Activated CD4-positive, alpha-beta T cell treated with anti-CD3 and anti-CD28 coated beads for 36 hours (primary cell): ENCODE measurements at regions not wholly inside any gene's neighbourhood (a gene's known extent, or its start where the extent isn't known, plus 50 kb on each side); places are given as distances from the start of the nearest gene placed in this dataset.

ENCODE experiments used
- ATAC-seq: fragments of 200-7000 bp; cut with Tn5 transposase; one replicate; pipeline ENCODE4 v1.10.0; 2021; ENCODE audit warnings: mild to moderate bottlenecking, moderate library complexity
- CTCF ChIA-PET: fragments of 350-600 bp; sonication (Branson Sonifier 250); formaldehyde crosslinking; loops from one replicate; lab custom pipeline; 2021; ENCODE audit warnings: antibody characterized with exemption; lab: Charles Lee
- POLR2A ChIA-PET: fragments of 350-600 bp; sonication (Branson Sonifier 250); formaldehyde crosslinking; loops from one replicate; lab custom pipeline; 2021; ENCODE audit warnings: antibody characterized with exemption, inconsistent platforms; lab: Charles Lee
- DNase-seq: peaks from one replicate; pipeline ENCODE4 v3.0.0-alpha.2; 2020
- H3K27ac Mint-ChIP-seq: one replicate; pipeline ENCODE4 v1.8.0; 2021; ENCODE audit warnings: mixed read lengths
- H3K27me3 Mint-ChIP-seq: one replicate; pipeline ENCODE4 v1.8.0; 2021; ENCODE audit warnings: mixed read lengths
- H3K36me3 Mint-ChIP-seq: one replicate; pipeline ENCODE4 v1.8.0; 2021; ENCODE audit warnings: low read depth, mixed read lengths
- H3K4me1 Mint-ChIP-seq: one replicate; pipeline ENCODE4 v1.8.0; 2021; ENCODE audit warnings: mixed read lengths
- H3K4me3 Mint-ChIP-seq: one replicate; pipeline ENCODE4 v1.8.0; 2021; ENCODE audit warnings: mild to moderate bottlenecking, moderate library complexity, mixed read lengths
- H3K9me3 Mint-ChIP-seq: one replicate; pipeline ENCODE4 v1.8.0; 2021; ENCODE audit warnings: low read depth, mixed read lengths
- intact Hi-C, 2 experiments: fragments of 100-400 bp; cut with DNase I in 1 of 2; cut with micrococcal nuclease in 1 of 2; formaldehyde crosslinking; loops; one replicate each; pipeline versions ENCODE4 v1.14.2 to v1.15.1; 2022 to 2024; cut with DNase I, micrococcal nuclease

- ChIA-PET CTCF (no interaction called here), POLR2A (no interaction called here)
- Mint-ChIP-seq H3K9me3 (no peaks in the 10 kb centered on the region), H3K4me3 (no peak overlapping the region), H3K36me3 (no peaks in the 10 kb centered on the region), H3K4me1 (no peaks in the 10 kb centered on the region), H3K27ac (no peak overlapping the region), H3K27me3 (no peaks in the 10 kb centered on the region)
- intact Hi-C loops = no loop called here
- DNase-seq = no peak
- no peak for ATAC-seq
Observed at GRCh38 chr15:93557696-93558095, 468.7 kb upstream of the RGMA start.

- intact Hi-C loops = no loop called here
- H3K36me3 Mint-ChIP-seq = no peaks in the 10 kb centered on the region
- ATAC-seq = no peak
- ChIA-PET CTCF (no interaction called here), POLR2A (no interaction called here)
- peaks cover 2% of the 10 kb centered on the region for H3K27me3 Mint-ChIP-seq
- no peak overlapping the region for H3K27ac Mint-ChIP-seq
- no peaks in the 10 kb centered on the region for H3K4me1 Mint-ChIP-seq
- H3K9me3 Mint-ChIP-seq = no peaks in the 10 kb centered on the region
- DNase-seq = no peak
- no peak overlapping the region for H3K4me3 Mint-ChIP-seq
Observed at GRCh38 chr15:93553167-93553935, 464.3 kb upstream of the RGMA start.

DNA sequence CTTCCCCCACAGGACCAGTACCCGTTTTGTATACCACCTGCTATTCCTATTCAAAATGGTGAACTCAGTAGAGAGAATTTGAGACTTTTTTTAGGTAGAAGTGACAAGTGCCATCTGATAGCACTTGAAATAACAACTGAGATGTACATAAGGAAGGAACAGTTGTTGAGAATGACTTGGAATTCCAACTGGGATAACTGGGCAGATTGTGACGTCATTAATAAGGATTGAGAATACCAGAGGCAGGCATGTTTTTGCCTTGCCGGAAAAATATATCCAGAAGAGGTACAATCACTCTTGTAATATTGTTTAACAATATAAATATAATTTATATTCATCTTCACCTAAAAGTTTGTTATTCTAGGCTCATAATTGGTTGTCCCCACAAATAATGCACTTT, 454.1 kb upstream of the RGMA start:
- no peaks in the 10 kb centered on the region for H3K36me3 Mint-ChIP-seq
- no peak for DNase-seq
- H3K4me3 Mint-ChIP-seq = no peak overlapping the region
- no peak overlapping the region for H3K27ac Mint-ChIP-seq
- H3K4me1 Mint-ChIP-seq = no peaks in the 10 kb centered on the region
- intact Hi-C loops = no loop called here
- CTCF ChIA-PET = no interaction called here
- peaks cover 5% of the 10 kb centered on the region for H3K9me3 Mint-ChIP-seq
- POLR2A ChIA-PET = no interaction called here
- no peak for ATAC-seq
- no peaks in the 10 kb centered on the region for H3K27me3 Mint-ChIP-seq

DNA sequence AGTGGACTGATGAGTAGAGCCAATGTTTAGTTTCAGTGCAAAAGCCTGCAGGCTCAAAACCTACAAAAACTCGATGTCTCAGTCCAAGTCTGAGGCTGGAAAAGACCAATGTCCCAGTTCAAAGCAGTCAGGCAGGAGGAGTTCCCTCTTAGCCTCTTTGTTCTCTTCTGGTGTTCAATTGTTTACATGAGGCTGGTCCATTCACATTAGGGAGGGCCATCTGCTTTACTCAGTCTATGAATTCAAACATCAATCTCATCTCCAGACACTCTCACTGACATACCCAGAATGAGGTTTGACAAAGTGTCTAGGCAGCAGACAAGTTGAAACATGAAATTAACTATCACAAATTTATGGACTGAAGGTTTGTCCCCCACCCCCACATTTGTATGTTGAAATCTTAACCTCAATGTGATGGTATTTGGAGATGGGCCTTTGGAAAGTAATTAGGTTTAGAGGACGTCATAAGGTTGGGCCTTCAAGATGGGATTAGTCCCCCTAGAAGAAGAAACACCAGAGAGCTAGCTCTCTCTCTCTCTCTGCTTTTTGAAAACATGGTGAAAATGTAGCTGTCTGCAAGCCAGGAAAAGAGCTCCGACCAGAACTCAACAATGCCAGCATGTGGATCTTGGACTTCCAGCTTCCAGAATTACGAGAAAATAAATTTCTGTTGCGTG, 438.5 kb upstream of the RGMA start:
- Mint-ChIP-seq H3K9me3 (no peaks in the 10 kb centered on the region), H3K27ac (no peak overlapping the region), H3K36me3 (no peaks in the 10 kb centered on the region), H3K4me1 (no peaks in the 10 kb centered on the region), H3K27me3 (no peaks in the 10 kb centered on the region), H3K4me3 (no peak overlapping the region)
- no peak for DNase-seq
- intact Hi-C loops = no loop called here
- ChIA-PET CTCF (no interaction called here), POLR2A (no interaction called here)
- ATAC-seq = no peak

DNA sequence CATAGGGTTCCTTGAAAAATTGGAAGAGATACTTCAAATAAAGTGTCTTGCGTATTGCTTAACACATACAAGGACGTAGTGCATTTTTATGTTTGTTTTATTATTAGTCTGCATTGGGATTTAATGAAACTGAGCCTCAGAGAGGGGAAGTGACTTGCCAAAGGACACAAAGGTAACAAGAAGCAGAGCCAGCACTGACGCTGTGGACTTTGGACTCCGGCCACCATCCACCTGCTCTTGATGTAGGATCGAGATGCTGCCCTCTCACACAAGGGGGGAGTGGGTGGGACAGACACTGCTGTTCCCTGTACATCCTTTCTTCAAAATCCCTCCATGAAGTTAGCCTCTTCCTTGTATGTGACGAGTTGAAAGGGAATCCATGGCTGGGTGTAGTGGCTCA, 435.4 kb upstream of the RGMA start:
- H3K36me3 Mint-ChIP-seq = no peaks in the 10 kb centered on the region

DNA sequence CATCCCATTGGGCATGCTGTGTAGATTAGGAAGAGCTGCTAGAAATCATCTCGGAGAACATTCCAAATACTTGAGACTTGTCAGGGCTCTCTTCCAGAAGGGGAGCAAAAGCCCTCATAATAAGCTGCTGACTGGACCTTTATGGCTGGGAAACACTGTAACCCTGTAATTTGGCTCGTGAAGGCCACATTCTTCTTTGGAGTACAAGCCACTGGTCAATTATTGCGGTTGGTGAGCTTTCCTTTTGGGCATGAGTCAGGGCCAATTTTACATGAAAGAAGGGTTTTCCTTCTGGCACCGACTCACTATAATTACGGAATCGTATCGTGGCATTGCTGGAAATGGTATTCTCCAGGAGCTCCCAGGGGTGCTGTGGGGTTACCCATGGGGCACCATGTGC, 434.5 kb upstream of the RGMA start:
- no peaks in the 10 kb centered on the region for H3K9me3 Mint-ChIP-seq
- CTCF ChIA-PET = interaction anchor here (1.1 kb wide), 1 partner anchor 597 kb away, joined by 3 read pairs; no protein-coding TSS in a partner anchor
- POLR2A ChIA-PET = no interaction called here
- no peaks in the 10 kb centered on the region for H3K27me3 Mint-ChIP-seq
- H3K4me1 Mint-ChIP-seq = no peaks in the 10 kb centered on the region
- no peak for ATAC-seq
- H3K27ac Mint-ChIP-seq = no peak overlapping the region
- intact Hi-C loops = no loop called here
- no peak overlapping the region for H3K4me3 Mint-ChIP-seq
- no peak for DNase-seq
- H3K36me3 Mint-ChIP-seq = no peaks in the 10 kb centered on the region

More for the DNA sequence above, 435.4 kb upstream of the RGMA start:
- Mint-ChIP-seq H3K9me3 (no peaks in the 10 kb centered on the region), H3K27me3 (no peaks in the 10 kb centered on the region), H3K4me3 (no peak overlapping the region), H3K27ac (no peak overlapping the region), H3K4me1 (no peaks in the 10 kb centered on the region)
- ChIA-PET CTCF (no interaction called here), POLR2A (no interaction called here)
- ATAC-seq (no peak), DNase-seq (no peak)
- intact Hi-C loops = no loop called here

DNA sequence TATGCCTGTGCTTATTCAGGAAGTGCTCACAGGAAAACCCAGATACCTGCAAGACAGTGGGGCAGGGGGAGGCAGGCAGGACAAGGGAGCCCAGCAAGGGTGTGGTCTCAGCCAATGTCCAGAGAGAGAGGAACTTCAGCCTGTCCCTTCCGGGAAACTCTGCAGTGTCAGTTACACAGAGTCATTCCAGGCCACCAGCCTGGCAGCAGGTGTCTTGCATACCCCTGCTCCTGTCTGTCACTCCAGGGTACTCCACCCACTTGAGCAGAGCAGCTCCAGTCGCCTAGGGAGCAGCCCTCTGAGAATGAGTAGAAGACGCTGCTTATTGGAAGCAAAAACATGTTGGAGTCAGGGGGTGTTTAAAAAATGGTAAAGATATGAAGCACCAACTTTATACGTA, 431.2 kb upstream of the RGMA start:
- intact Hi-C loops = no loop called here
- ChIA-PET CTCF (no interaction called here), POLR2A (no interaction called here)
- DNase-seq = no peak
- Mint-ChIP-seq H3K27me3 (peaks cover 3% of the 10 kb centered on the region), H3K4me1 (no peaks in the 10 kb centered on the region), H3K4me3 (no peak overlapping the region), H3K27ac (no peak overlapping the region), H3K9me3 (no peaks in the 10 kb centered on the region), H3K36me3 (no peaks in the 10 kb centered on the region)
- ATAC-seq = no peak

- no peak for ATAC-seq
- intact Hi-C loops = no loop called here
- Mint-ChIP-seq H3K9me3 (no peaks in the 10 kb centered on the region), H3K36me3 (no peaks in the 10 kb centered on the region), H3K4me1 (no peaks in the 10 kb centered on the region), H3K27ac (no peak overlapping the region), H3K4me3 (no peak overlapping the region), H3K27me3 (peaks cover 3% of the 10 kb centered on the region)
- POLR2A ChIA-PET = no interaction called here
- CTCF ChIA-PET = interaction anchor here (0.6 kb wide), 1 partner anchor 361 kb away, joined by 3 read pairs; no protein-coding TSS in a partner anchor
- no peak for DNase-seq
Observed at GRCh38 chr15:93519599-93519998, 430.6 kb upstream of the RGMA start.

- no peak for ATAC-seq
- H3K9me3 Mint-ChIP-seq = no peaks in the 10 kb centered on the region
- DNase-seq = no peak
Observed at GRCh38 chr15:93517176-93517575, 428.2 kb upstream of the RGMA start.

GRCh38 chr15:93515256-93516051, 426.4 kb upstream of the RGMA start:
- no peaks in the 10 kb centered on the region for H3K9me3 Mint-ChIP-seq
- POLR2A ChIA-PET = interaction anchor here (0.6 kb wide), 1 partner anchor 419 kb away, joined by 3 read pairs; no protein-coding TSS in a partner anchor
- H3K27ac Mint-ChIP-seq = no peak overlapping the region
- no peak for DNase-seq
- peaks cover 3% of the 10 kb centered on the region for H3K27me3 Mint-ChIP-seq
- intact Hi-C loops = no loop called here
- CTCF ChIA-PET = no interaction called here
- ATAC-seq = no peak
- no peak overlapping the region for H3K4me3 Mint-ChIP-seq
- no peaks in the 10 kb centered on the region for H3K36me3 Mint-ChIP-seq
- no peaks in the 10 kb centered on the region for H3K4me1 Mint-ChIP-seq

More at GRCh38 chr15:93517176-93517575, 428.2 kb upstream of the RGMA start:
- Mint-ChIP-seq H3K36me3 (no peaks in the 10 kb centered on the region), H3K27me3 (peaks cover 3% of the 10 kb centered on the region), H3K4me3 (no peak overlapping the region), H3K4me1 (no peaks in the 10 kb centered on the region), H3K27ac (no peak overlapping the region)
- ChIA-PET POLR2A (interaction anchor here (0.6 kb wide), 1 partner anchor 45 kb away, joined by 7 read pairs; no protein-coding TSS in a partner anchor), CTCF (no interaction called here)
- intact Hi-C loops = no loop called here

GRCh38 chr15:93506646-93507045, 417.6 kb upstream of the RGMA start:
- POLR2A ChIA-PET = no interaction called here
- CTCF ChIA-PET = no interaction called here
- Mint-ChIP-seq H3K36me3 (no peaks in the 10 kb centered on the region), H3K27me3 (no peaks in the 10 kb centered on the region), H3K9me3 (no peaks in the 10 kb centered on the region), H3K27ac (no peak overlapping the region), H3K4me1 (no peaks in the 10 kb centered on the region), H3K4me3 (no peak overlapping the region)
- intact Hi-C loops = no loop called here
- ATAC-seq = no peak
- DNase-seq = no peak
